ENCODE measurements at regions not wholly inside any gene's neighbourhood (a gene's known extent, or its start where the extent isn't known, plus 50 kb on each side); places are given as distances from the start of the nearest gene placed in this dataset.

DNA sequence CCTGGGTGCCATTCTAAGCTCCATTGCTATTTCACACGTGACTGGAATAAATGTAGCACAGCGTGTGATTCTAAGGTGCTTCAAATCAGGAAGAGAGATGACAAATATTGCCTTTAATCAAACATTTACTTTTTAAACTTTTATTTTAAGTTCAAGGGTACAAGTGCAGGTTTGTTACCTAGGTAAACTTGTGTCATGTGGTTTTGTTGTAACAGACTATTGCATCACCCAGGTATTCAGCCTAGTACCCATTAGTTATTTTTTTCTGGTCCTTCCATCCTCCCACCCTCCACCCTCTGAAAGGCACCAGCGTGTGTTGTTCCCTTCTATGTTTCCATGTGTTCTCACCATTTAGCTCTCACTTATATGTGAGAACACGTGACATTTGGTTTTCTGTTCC is 510.8 kb downstream of the PLOD2 start:
- Histone ChIP-seq H4K20me1 (ENCODE audit: control insufficient read depth, insufficient read depth, insufficient read length) (no peaks in the 10 kb centered on the region), H3K4me2 (ENCODE audit: insufficient read depth, insufficient read length, low read length) (no peak overlapping the region), H2BK12ac (ENCODE audit: insufficient read length, low read depth, low read length) (no peak overlapping the region), H3T11ph (ENCODE audit: low read length) (no peak overlapping the region), H3K79me2 (ENCODE audit: insufficient read depth, low read length) (no peaks in the 10 kb centered on the region), H3K18ac (ENCODE audit: insufficient read length, low read depth, low read length) (no peak overlapping the region), H2BK120ac (ENCODE audit: low read depth, low read length, poor library complexity, severe bottlenecking) (no peak overlapping the region), H3K56ac (ENCODE audit: insufficient read length, low read depth, low read length) (no peak overlapping the region), H2BK20ac (ENCODE audit: low read depth, low read length, poor library complexity, severe bottlenecking) (no peak overlapping the region), H4K8ac (replicated peaks; ENCODE audit: insufficient read length, low read depth, low read length) (no peak overlapping the region), H3K23ac (ENCODE audit: insufficient read length, low read depth, low read length) (no peak overlapping the region), H3K14ac (ENCODE audit: insufficient read depth, low read length) (no peak overlapping the region), H2BK5ac (ENCODE audit: insufficient read length, low read length) (no peak overlapping the region), H3K4ac (ENCODE audit: low read depth, low read length) (no peak overlapping the region), H2AK5ac (ENCODE audit: insufficient read length, low read length) (no peak overlapping the region), H2BK15ac (ENCODE audit: low read depth, low read length) (no peak overlapping the region), H3K9me3 (ENCODE audit: control insufficient read depth, low read depth, low read length) (no peaks in the 10 kb centered on the region), H2AFZ (ENCODE audit: low read length) (no peak overlapping the region), H3K79me1 (ENCODE audit: insufficient read depth, low read depth, low read length, poor library complexity, severe bottlenecking) (no peaks in the 10 kb centered on the region), H3K27me3 (ENCODE audit: insufficient read depth, low read length) (no peaks in the 10 kb centered on the region), H3K23me2 (ENCODE audit: insufficient read length, low read depth, low read length, poor library complexity, severe bottlenecking) (no peaks in the 10 kb centered on the region), H4K91ac (ENCODE audit: insufficient read length, low read depth, low read length) (no peak overlapping the region), H3K27ac (ENCODE audit: insufficient read length, low read depth, low read length) (no peak overlapping the region), H4K5ac (ENCODE audit: insufficient read length, low read depth, low read length) (no peak overlapping the region), H3K4me1 (ENCODE audit: insufficient read depth, low read length) (no peaks in the 10 kb centered on the region), H3K9ac (ENCODE audit: extremely low read depth, insufficient read length, low read length) (no peak overlapping the region)
- Mint-ChIP-seq H3K4me3 (no peak overlapping the region), H3K9me3 (peaks cover 4% of the 10 kb centered on the region in 2 experiments; a peak in 2 of 5 replicates), H3K4me1 (no peaks in the 10 kb centered on the region), H3K27me3 (ENCODE audit: low read depth) (no peaks in the 10 kb centered on the region), H3K36me3 (ENCODE audit: insufficient read depth in 1 of 3, low read depth in 3 of 3) (peaks cover 0 to 3% (median 0%) of the 10 kb centered on the region in 3 experiments; a peak in 1 of 7 replicates), H3K27ac (no peak overlapping the region)
- TF ChIP-seq, protein P1, sequence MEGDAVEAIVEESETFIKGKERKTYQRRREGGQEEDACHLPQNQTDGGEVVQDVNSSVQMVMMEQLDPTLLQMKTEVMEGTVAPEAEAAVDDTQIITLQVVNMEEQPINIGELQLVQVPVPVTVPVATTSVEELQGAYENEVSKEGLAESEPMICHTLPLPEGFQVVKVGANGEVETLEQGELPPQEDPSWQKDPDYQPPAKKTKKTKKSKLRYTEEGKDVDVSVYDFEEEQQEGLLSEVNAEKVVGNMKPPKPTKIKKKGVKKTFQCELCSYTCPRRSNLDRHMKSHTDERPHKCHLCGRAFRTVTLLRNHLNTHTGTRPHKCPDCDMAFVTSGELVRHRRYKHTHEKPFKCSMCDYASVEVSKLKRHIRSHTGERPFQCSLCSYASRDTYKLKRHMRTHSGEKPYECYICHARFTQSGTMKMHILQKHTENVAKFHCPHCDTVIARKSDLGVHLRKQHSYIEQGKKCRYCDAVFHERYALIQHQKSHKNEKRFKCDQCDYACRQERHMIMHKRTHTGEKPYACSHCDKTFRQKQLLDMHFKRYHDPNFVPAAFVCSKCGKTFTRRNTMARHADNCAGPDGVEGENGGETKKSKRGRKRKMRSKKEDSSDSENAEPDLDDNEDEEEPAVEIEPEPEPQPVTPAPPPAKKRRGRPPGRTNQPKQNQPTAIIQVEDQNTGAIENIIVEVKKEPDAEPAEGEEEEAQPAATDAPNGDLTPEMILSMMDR (conservative IDR thresholded peaks at IDR 0.05) = no peak
- WGBS (ENCODE audit: extremely low coverage, insufficient read length, low lambda C conversion rate) = no CpG with 5 or more reads among the region's 4 CpGs
- no peak for DNase-seq

Data from H9 (cell line).